Superior temporal gyrus (tissue), 1 donor: ENCODE measurements at regions not wholly inside any gene's neighbourhood (a gene's known extent, or its start where the extent isn't known, plus 50 kb on each side); places are given as distances from the start of the nearest gene placed in this dataset.
"Not testable (repeated sequence)": the region's sequence is repeated elsewhere in the genome, so short reads cannot be mapped to it uniquely, and the experiment has no call there.

Source experiments
- DNase-seq: peaks from one replicate; pipeline ENCODE4 v3.0.0-alpha.2; 2016; ENCODE audit errors: extremely low spot score

DNA sequence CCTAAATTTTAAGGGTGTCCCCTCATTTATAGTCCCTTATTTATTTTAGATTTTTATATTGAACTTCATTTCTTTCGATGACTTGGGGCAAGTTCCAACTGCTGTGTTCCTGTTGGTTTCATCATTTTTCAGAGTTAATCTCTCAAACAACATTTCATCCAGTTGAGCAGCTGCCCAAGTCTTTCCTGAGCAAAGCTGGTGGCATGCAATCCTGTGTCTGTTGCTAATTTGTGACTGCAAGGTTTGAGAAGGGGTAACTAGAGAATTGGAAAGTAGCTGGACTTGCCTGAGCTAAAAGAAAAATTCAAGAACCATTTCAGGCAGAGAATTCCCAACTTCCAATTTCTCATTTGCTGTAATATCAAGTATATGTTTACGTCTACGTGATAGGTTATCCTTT, 881.5 kb upstream of the SLC35B3 start:
- DNase-seq, result no peak

DNA sequence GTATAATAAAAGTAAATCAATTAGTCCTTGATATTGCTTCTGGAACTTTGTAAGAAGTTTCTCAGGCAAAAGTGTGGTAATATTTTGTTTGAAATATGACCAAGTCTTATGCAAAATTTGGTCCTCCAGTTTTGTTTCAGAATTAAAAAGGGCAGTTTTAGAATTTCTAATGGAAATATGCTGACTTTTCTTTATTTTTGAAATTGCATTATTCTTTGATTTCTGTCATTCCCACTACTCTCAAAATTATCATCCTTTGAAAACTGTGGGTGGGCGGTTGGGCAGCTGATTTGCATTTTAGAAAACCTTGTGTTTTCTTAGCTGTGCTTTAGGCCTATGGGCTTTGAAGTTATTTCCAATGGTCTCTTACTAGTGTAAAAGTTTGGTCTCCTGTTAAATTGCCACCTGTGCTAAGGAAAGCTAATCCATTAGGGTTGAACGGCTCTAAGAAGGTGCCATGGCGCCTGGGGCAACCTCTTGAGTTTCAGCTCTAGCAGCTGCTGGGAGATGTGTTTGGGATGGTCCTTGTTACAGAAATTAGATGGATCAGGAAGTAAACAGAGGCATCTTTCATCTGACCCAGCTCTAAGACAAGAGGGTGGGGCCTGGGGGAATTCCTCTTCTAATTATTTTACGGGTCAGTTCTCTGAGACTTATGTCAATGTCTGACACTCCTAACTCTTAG, 880.8 kb upstream of the SLC35B3 start:
- DNase-seq, result no peak

DNA sequence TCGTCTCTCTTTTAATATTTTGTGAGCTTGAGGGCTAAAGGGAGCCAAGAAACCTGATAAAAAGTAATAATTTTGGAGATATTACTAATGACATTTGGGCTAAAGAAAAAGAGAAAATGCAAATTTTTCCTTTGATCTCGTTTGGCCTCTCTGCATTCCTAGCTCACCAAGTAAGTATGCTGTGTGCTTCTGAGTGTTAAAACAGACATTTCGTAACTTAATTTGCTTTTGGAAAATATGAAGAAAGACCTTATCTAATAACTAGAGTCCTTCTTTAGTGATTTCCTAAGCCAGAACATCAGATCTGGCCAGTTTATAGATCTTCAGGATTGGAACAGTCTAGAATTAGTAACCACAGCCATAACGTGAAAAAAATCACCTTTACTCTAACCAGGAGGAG, 872.9 kb upstream of the SLC35B3 start:
- DNase-seq, result no peak

GRCh38 chr6:9307786-9308185, 872.4 kb upstream of the SLC35B3 start:
- no peak for DNase-seq

GRCh38 chr6:9307187-9307586, 871.8 kb upstream of the SLC35B3 start:
- no peak for DNase-seq

GRCh38 chr6:9295644-9296043, 860.3 kb upstream of the SLC35B3 start:
- no peak for DNase-seq

GRCh38 chr6:9292975-9293374, 857.6 kb upstream of the SLC35B3 start:
- DNase-seq, result no peak

GRCh38 chr6:9290342-9290741, 855.0 kb upstream of the SLC35B3 start:
- DNase-seq, result not testable (repeated sequence)

DNA sequence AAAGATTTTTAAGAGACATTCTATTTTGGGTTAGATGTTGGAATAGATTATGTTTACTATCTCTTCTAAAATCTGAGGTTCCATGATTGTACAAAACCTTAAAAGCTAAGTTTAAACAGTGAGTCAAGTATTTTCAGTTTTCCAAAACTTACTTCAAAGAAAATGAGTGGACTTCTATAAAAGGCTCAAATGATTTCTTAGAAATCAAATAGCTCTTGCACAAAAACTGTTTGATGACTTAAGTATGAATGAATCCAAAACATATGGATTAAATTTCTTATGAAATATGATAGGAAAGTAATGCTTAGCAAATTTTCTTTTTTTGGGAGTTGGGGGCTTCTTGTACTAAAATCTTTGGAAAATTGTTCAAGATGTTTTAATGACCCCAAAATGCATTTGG, 837.3 kb upstream of the SLC35B3 start:
- no peak for DNase-seq

- DNase-seq, result no peak
Observed at GRCh38 chr6:9266741-9267140, 831.4 kb upstream of the SLC35B3 start.

DNA sequence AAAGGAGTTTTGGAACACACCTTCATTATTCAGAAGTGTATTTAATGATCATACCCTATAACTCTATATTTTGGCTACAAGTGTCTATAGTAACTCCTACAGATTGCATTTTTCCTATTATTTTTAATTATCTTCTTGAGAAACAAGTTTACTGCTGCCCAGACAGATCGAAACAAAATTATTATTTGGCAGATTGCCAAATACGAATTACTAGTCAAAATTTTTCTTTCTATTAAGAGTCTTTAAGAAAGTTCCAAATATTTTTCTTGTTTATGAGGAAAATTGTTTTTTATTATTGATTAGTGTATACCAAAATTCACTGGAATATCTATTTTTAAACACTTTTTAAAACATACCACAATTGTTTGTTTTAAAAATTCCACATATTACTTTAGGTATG, 821.9 kb upstream of the SLC35B3 start:
- no peak for DNase-seq

DNA sequence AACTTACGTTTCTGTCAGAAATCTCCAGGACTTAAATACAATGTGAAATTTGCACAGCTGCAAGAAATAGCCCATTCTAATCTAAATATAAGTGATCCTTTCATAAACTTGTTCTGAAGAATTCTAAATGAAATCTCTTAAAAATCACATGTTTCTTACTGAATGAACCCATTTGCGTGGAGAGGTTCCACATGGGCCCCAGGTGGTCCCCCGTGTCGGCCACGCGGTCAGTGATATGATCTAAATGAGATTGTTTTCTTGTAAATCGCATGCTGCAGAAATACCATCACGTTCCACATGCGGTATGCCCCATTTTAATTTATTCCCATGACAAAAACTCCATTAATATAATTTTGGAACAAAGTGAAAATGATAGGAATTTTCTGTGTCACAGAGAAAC, 818.9 kb upstream of the SLC35B3 start:
- no peak for DNase-seq

DNA sequence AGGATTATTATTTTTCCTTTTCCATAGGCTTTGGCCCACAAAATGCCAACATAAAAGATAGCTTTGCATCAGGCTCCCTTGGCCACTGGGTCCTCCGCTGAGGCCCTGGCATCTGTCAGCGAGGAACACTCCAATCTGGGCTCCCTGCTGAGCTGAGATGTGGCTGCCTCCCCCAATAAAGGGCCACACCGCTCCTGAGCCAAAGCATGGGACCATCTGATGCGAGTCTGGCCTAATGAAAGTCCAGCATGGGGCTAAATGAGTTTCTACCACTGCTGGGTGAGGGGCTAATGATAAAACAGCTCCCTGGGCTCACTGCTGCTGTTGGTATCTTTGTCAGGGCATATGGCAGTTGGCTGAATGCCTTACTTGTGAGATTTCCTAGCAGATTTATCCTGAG, 817.5 kb upstream of the SLC35B3 start:
- no peak for DNase-seq

- DNase-seq, result peak; percentile 57
Observed at GRCh38 chr6:9250852-9251251, 815.5 kb upstream of the SLC35B3 start.

DNA sequence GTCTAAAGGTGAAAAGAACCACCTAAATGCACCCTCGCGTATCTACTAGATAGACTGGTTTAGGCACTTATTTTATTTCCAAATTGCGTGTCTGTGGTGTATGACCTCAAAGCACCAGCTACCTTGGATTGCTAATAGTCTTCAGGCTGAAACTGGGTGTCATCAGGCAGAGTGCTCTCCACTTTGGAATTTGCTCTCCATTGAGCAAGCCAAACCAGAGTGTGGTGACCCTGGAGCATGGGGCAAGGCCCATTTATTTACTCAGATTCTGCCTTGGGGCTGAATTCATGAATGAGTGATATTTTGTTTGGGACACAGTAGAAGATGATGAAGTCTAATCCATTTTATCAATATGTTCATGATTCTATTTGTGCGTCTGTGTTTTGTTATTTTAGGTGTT, 812.8 kb upstream of the SLC35B3 start:
- no peak for DNase-seq

GRCh38 chr6:9240861-9241260, 805.5 kb upstream of the SLC35B3 start:
- no peak for DNase-seq

DNA sequence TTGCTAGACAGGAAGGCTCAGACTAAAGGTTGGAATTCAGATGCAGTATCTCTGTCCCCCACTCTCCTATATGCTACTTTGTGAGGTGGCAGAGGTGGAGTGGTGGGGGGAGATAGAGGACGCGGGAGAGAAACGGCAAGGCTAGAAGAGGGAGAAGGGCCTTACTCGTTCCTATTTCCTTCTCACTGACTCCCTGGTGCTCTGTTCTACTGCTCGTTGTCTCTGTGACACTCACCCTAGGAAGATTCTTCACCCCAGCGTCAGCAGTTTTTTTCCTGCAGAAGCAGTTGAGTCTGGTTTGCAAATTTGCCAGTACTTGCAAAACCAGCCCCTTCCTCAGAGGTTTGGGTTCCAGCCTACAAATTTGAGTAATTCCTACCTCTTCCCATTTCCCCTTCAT, 801.1 kb upstream of the SLC35B3 start:
- no peak for DNase-seq

- DNase-seq, result no peak
Observed at GRCh38 chr6:9233686-9234085, 798.3 kb upstream of the SLC35B3 start.

DNA sequence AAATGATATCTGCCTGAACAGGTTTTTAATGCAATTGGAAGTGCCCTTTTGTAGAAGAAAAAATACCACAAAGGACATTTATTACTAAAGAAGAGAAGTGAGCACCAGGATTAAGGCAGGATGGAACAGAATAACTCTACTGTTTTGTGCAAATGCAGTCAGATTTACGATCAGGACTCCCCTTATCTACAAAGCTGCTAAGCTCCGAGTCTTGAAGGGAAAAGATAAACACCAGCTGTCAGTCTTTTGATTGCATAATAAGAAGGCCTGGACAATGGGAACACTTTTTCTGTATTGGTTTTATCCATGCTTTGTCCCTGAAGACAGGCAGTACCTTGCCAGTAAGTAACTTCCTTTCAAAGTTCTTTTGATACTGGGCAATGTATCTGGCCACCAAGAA, 797.9 kb upstream of the SLC35B3 start:
- DNase-seq, result no peak

GRCh38 chr6:9225441-9225871, 790.1 kb upstream of the SLC35B3 start:
- no peak for DNase-seq

- no peak for DNase-seq
Observed at GRCh38 chr6:9224539-9224938, 789.2 kb upstream of the SLC35B3 start.

DNA sequence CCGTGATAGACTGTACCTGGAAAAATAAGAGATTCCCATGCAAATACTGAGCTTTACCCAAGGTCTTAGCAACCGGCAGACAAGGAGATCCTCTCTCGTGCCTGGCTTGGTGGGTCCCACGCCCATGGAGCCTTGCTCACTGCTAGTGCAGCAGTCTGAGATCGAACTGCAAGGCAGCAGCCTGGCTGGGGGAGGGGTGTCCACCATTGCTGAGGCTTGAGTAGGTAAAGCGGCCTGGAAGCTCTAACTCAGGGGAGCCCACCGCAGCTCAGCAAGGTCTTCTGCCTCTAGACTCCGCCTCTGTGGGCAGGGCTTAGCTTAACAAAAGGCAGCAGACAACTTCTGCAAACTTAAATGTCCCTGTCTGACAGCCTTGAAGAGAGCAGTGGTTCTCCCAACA, 778.4 kb upstream of the SLC35B3 start:
- DNase-seq, result not testable (repeated sequence)

- DNase-seq, result no peak
Observed at GRCh38 chr6:9208966-9209365, 773.6 kb upstream of the SLC35B3 start.

GRCh38 chr6:9205645-9206044, 770.3 kb upstream of the SLC35B3 start:
- no peak for DNase-seq
